ENCODE measurements at regions not wholly inside any gene's neighbourhood (a gene's known extent, or its start where the extent isn't known, plus 50 kb on each side); places are given as distances from the start of the nearest gene placed in this dataset.

DNA sequence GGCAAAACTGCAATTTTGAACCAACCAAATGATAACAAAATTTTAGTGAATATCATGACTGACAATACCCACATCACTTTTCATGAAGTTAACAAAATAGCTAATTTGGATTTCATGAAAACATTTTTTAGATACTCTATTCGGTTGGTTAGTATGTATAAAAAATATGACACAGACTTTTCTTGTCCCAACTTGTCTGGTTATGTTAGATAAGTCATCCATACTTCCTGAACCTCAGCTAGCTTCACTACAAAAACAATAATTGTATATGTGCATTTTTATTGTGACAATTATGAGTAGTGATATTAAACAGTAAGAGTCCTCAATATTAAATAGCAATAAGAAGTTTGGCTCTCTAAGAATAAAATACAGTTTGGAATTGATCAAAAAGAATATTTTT is 408.1 kb upstream of the DSEL start:
- H2AFZ ChIP-seq (ENCODE audit: low read length): no peak overlapping the region
- TF ChIP-seq EZH2phosphoT487 (IDR thresholded peaks at IDR 0.05; ENCODE audit: borderline replicate concordance) (no peak), CTCF (conservative IDR thresholded peaks at IDR 0.05; ENCODE audit: low read length) (no peak)
- no peaks in the 10 kb centered on the region for H4K20me1 ChIP-seq (ENCODE audit: insufficient read depth, low read length, poor library complexity, severe bottlenecking)
- H3F3A ChIP-seq (ENCODE audit: low read depth): no peaks in the 10 kb centered on the region
- no peak overlapping the region for H3K4me3 ChIP-seq (ENCODE audit: low read length, poor library complexity, severe bottlenecking)
- H3K9me3 ChIP-seq (ENCODE audit: insufficient read depth, low read depth, low read length): no peaks in the 10 kb centered on the region
- H3K4me2 ChIP-seq (ENCODE audit: low read depth, low read length, poor library complexity, severe bottlenecking): no peak overlapping the region
- no peaks in the 10 kb centered on the region for H3K4me1 ChIP-seq (ENCODE audit: insufficient read depth, low read length, poor library complexity, severe bottlenecking)
- no peaks in the 10 kb centered on the region for H3K36me3 ChIP-seq (ENCODE audit: insufficient read depth, low read length)
- H3K27me3 ChIP-seq (ENCODE audit: insufficient read depth, low read length, poor library complexity, severe bottlenecking): no peaks in the 10 kb centered on the region
- no peaks in the 10 kb centered on the region for H3K9me2 ChIP-seq (replicated peaks; ENCODE audit: low read depth, low read length)
- no peaks in the 10 kb centered on the region for H3K79me2 ChIP-seq (ENCODE audit: insufficient read depth, low read length)
- no peak overlapping the region for H3K9ac ChIP-seq (ENCODE audit: low read depth, low read length, poor library complexity, severe bottlenecking)

- Histone ChIP-seq H3K9ac (ENCODE audit: low read depth, low read length, poor library complexity, severe bottlenecking) (no peak overlapping the region), H3F3A (ENCODE audit: low read depth) (no peaks in the 10 kb centered on the region), H4K20me1 (ENCODE audit: insufficient read depth, low read length, poor library complexity, severe bottlenecking) (no peaks in the 10 kb centered on the region), H2AFZ (ENCODE audit: low read length) (no peak overlapping the region), H3K4me1 (ENCODE audit: insufficient read depth, low read length, poor library complexity, severe bottlenecking) (no peaks in the 10 kb centered on the region), H3K27me3 (ENCODE audit: insufficient read depth, low read length, poor library complexity, severe bottlenecking) (no peaks in the 10 kb centered on the region), H3K9me3 (ENCODE audit: insufficient read depth, low read depth, low read length) (no peaks in the 10 kb centered on the region), H3K9me2 (replicated peaks; ENCODE audit: low read depth, low read length) (no peaks in the 10 kb centered on the region), H3K36me3 (ENCODE audit: insufficient read depth, low read length) (no peaks in the 10 kb centered on the region), H3K4me2 (ENCODE audit: low read depth, low read length, poor library complexity, severe bottlenecking) (no peak overlapping the region), H3K79me2 (ENCODE audit: insufficient read depth, low read length) (no peaks in the 10 kb centered on the region), H3K4me3 (ENCODE audit: low read length, poor library complexity, severe bottlenecking) (no peak overlapping the region)
- TF ChIP-seq CTCF (conservative IDR thresholded peaks at IDR 0.05; ENCODE audit: low read length) (no peak), EZH2phosphoT487 (IDR thresholded peaks at IDR 0.05; ENCODE audit: borderline replicate concordance) (no peak)
These were observed 402.8 kb upstream of the DSEL start for GRCh38 chr18:67919316-67919715.

DNA sequence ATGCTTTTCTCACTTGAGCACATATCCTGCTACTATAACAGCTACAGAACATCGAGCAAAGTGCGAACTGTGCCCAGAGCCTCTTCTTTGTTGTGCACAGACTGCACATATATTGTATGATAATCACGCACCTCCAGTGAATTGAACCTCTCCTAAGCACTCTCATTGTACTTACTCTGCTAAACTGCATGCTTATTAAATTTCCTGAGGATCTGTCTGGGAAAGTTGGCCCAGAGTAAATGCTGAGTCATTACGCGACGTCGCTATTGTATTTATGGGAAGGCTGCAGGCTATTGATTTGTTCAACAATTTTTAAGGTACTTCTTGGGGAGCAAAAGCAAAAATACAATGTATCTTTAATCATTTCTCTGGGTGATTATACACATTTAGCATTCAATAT is 399.6 kb upstream of the DSEL start:
- H2AFZ ChIP-seq (ENCODE audit: low read length): no peak overlapping the region

More for the DNA sequence above, 399.6 kb upstream of the DSEL start:
- TF ChIP-seq EZH2phosphoT487 (IDR thresholded peaks at IDR 0.05; ENCODE audit: borderline replicate concordance) (no peak), CTCF (conservative IDR thresholded peaks at IDR 0.05; ENCODE audit: low read length) (no peak)
- Histone ChIP-seq H3K9me3 (ENCODE audit: insufficient read depth, low read depth, low read length) (no peaks in the 10 kb centered on the region), H3K4me1 (ENCODE audit: insufficient read depth, low read length, poor library complexity, severe bottlenecking) (no peaks in the 10 kb centered on the region), H3K27me3 (ENCODE audit: insufficient read depth, low read length, poor library complexity, severe bottlenecking) (no peaks in the 10 kb centered on the region), H3K4me3 (ENCODE audit: low read length, poor library complexity, severe bottlenecking) (no peak overlapping the region), H3K9ac (ENCODE audit: low read depth, low read length, poor library complexity, severe bottlenecking) (no peak overlapping the region), H3K36me3 (ENCODE audit: insufficient read depth, low read length) (no peaks in the 10 kb centered on the region), H3K4me2 (ENCODE audit: low read depth, low read length, poor library complexity, severe bottlenecking) (no peak overlapping the region), H4K20me1 (ENCODE audit: insufficient read depth, low read length, poor library complexity, severe bottlenecking) (no peaks in the 10 kb centered on the region), H3F3A (ENCODE audit: low read depth) (no peaks in the 10 kb centered on the region), H3K79me2 (ENCODE audit: insufficient read depth, low read length) (no peaks in the 10 kb centered on the region), H3K9me2 (replicated peaks; ENCODE audit: low read depth, low read length) (no peaks in the 10 kb centered on the region)
